ENCODE measurements at regions not wholly inside any gene's neighbourhood (a gene's known extent, or its start where the extent isn't known, plus 50 kb on each side); places are given as distances from the start of the nearest gene placed in this dataset.

DNA sequence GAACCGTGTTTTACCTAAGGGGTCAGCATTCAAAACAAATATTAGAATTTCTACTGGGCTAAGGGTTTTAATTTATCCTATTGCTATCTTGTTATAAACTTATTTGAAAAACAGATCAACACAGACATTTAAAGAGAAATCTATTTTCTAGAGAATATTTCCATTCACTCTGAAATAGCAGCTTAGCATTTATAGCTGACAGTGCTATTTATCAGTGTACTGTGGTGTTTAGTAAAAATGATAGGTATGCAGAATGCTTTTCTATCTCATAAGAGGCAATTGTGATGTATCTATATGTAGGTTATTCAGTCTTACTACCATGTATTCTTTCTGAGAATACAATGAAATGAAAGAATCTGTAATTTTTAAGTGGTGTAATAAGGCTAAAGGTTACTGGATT lies 1077.4 kb downstream of the REEP3 start:
- no peak overlapping the region for H3K27ac ChIP-seq
- no peak overlapping the region for H3K4me3 ChIP-seq
- no peak for DNase-seq (ENCODE audit: low spot score)
- TF ChIP-seq, protein P1, sequence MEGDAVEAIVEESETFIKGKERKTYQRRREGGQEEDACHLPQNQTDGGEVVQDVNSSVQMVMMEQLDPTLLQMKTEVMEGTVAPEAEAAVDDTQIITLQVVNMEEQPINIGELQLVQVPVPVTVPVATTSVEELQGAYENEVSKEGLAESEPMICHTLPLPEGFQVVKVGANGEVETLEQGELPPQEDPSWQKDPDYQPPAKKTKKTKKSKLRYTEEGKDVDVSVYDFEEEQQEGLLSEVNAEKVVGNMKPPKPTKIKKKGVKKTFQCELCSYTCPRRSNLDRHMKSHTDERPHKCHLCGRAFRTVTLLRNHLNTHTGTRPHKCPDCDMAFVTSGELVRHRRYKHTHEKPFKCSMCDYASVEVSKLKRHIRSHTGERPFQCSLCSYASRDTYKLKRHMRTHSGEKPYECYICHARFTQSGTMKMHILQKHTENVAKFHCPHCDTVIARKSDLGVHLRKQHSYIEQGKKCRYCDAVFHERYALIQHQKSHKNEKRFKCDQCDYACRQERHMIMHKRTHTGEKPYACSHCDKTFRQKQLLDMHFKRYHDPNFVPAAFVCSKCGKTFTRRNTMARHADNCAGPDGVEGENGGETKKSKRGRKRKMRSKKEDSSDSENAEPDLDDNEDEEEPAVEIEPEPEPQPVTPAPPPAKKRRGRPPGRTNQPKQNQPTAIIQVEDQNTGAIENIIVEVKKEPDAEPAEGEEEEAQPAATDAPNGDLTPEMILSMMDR (IDR thresholded peaks at IDR 0.05): no peak

DNA sequence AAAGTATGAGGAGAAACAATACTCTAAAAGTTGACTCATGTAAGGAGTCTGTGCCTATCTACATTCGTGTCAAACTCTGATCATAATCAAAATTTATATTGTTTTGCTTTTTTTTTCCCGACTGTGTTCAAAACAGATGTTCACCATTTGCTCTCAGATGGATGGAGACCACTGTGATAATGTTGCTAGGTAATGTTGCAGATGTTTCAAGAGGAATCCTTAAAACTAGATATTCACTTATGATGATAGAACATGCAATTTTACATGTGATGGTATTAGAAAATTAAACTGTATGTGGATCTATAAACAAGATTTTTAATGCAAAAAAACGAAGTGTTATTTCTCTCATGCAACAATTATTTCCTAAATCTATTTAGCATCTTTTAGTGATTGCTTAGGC lies 1080.1 kb downstream of the REEP3 start:
- DNase-seq (ENCODE audit: low spot score): no peak
- Histone ChIP-seq H3K4me3 (no peak overlapping the region), H3K27ac (no peak overlapping the region)
- TF ChIP-seq, protein P1 (IDR thresholded peaks at IDR 0.05): no peak

DNA sequence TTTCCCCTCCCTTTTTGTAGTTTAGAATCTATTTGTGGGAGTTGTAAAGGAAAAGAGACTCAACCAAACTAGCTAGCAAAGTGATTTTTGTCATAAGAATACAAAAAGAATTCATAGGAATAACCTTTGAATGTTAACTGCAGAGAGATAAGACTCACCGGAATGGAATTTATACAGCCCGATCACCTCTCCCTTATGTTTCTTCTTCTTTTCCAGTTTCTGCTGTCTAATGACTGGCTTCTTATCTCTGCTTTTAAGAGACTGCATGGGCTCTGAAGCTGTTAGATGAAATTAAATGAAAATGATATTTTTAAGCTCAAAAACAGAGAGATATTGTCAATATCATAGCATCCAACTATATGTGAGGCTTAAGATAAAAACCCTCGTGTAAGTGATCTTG lies 1095.9 kb downstream of the REEP3 start:
- Histone ChIP-seq H3K4me3 (no peak overlapping the region), H3K27ac (no peak overlapping the region)
- TF ChIP-seq, protein P1 (IDR thresholded peaks at IDR 0.05): no peak
- no peak for DNase-seq (ENCODE audit: low spot score)

DNA sequence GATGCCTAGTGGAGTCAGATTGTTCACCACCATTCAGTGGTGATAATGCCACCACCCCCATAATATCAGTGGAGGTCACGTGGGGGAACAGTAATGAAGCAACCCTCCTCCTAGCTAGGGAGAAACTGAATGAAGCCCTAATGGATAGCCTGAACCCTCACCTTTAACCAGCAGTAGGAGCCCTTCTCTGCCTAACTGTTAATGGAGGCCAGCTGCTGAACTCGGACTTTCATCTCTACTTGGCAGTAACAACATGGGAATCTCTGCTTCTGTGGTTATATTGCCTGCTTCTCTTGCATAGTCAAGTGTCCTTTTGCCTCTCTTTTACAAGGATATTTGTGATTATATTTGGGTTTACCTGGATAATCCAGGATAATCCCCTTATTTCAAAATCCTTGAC lies 1097.9 kb downstream of the REEP3 start:
- no peak for DNase-seq (ENCODE audit: low spot score)
- TF ChIP-seq, protein P1 (IDR thresholded peaks at IDR 0.05): no peak
- Histone ChIP-seq H3K4me3 (no peak overlapping the region), H3K27ac (no peak overlapping the region)

DNA sequence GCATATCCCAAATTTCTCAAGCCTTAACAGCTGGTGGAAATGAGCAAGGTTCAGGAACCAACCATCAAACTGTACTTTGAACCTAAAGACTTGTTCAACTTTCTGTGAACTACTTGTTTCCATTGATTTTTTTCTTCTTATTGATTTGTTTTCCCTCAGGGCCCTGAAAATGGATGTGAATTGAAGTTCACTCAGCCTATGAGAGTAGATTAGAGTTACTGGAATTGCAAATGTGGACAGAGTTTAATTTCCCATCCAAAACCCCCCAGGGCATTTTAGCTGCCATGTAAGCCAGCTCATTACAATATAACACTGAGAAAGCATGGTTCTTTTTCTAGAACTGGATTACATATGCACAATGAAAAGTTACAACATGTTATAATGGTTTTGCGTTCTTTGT lies 1105.7 kb downstream of the REEP3 start:
- TF ChIP-seq, protein P1 (IDR thresholded peaks at IDR 0.05): no peak
- Histone ChIP-seq H3K4me3 (no peak overlapping the region), H3K27ac (no peak overlapping the region)
- DNase-seq (ENCODE audit: low spot score): no peak

DNA sequence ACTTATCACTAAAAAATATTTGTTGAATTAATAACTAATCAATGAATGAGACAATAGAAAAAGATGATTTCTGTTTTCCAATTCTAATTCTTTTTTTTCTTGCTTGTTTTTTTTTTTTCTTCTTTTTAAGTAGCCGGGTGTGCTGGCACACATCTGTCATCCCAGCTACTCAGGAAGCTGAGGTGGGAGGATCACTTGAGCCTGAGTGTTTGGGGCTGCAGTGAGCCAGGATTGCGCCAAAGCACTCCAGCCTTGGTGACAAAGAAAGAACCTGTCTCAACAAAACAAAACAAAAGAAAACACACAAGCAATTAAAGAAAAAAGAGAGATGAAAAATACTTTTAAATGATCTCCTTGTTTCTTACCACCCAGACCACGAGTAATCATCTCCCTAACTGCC lies 1109.3 kb downstream of the REEP3 start:
- TF ChIP-seq, protein P1 (IDR thresholded peaks at IDR 0.05): no peak
- DNase-seq (ENCODE audit: low spot score): no peak
- H3K4me3 ChIP-seq: no peak overlapping the region
- H3K27ac ChIP-seq: no peak overlapping the region

DNA sequence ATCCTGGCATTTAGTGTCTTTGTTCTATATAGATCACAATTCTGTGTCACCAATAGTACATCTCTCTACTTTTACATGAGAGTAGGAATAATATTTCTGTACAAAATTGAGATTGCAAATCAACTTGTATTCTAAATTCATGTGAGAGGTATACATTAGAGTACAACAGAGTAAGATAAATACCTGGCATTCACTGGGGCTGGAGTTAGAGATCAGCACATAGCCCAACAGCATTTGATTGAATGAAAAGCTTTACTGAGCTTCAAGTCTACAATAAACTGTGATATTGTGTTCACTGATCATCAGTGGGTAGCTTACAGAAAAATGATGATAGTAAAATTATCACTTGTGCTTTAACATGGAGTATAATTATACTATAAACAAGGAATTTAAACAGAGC lies 1114.7 kb downstream of the REEP3 start:
- DNase-seq (ENCODE audit: low spot score): no peak
- no peak overlapping the region for H3K27ac ChIP-seq
- TF ChIP-seq, protein P1 (IDR thresholded peaks at IDR 0.05): no peak
- H3K4me3 ChIP-seq: no peak overlapping the region

Data from coronary artery (tissue), 2 donors.